ENCODE measurements at regions not wholly inside any gene's neighbourhood (a gene's known extent, or its start where the extent isn't known, plus 50 kb on each side); places are given as distances from the start of the nearest gene placed in this dataset.

DNA sequence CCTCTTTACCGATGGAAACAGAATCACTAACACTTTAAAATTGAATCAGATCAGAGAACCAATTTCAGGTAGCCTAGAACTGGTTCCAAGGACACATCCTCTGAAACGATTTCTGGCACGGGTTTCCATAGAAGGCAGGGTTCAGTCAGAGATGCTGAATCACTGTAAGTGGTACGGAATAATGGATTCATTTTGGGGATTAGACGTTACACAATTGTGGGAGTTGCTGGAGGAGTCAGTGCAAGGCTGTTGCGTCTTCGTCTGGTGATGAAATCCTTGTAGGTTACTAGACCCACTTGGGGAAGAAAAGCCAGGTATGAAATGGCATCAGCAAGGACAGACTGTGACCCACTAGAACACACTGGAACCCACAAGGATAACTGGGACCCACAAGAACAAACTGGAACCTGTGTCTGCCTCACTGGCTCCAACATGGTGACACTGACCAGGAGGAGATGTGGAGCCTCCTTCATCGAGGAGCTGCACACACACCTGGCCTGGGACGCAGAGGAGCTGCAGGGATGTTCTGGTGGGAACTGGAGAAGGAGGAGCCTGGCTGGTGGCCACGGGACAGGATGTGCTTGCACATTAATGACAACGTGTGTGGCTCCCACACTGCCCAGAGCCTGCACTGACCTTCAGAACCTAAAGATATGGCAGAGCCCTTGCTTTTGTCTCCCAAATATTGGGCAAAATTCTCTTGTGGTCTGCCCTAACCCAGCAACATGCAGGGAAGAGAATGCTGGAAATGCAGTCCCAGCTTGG is 105.1 kb downstream of the TRAPPC11 start:
- no peak for DNase-seq (ENCODE audit: low spot score)

DNA sequence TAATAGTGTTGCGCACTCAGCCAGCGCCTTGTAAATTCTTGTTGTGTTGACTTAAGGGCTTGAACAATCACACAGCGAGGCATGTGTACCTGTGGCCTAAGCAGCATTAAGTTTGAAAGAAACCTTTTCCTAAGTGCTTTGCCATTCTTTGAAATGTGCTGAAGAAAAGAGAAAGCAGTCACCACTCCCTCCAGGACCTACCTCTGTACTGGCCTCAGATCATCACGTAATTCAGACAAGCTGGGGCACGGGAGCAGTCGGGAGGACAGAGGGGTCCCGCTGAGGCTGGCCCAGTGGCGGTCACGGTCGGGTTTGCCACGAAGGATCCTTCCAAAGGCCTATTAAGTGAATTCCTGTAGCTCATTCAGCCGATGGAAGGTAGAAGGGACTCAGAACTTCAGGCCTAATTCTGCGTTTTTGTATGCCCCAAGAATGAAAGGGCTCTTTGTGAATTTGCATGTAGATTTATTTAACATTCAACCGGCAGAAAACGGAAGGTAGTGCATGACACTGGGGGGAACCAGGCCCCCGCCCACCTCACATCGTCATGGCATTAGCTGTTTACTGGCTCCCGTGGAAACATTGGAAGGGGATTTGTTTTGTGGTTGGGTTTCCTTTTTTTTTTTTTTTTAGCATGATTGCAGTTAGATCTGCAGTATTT is 106.3 kb downstream of the TRAPPC11 start:
- DNase-seq (ENCODE audit: low spot score), result no peak

DNA sequence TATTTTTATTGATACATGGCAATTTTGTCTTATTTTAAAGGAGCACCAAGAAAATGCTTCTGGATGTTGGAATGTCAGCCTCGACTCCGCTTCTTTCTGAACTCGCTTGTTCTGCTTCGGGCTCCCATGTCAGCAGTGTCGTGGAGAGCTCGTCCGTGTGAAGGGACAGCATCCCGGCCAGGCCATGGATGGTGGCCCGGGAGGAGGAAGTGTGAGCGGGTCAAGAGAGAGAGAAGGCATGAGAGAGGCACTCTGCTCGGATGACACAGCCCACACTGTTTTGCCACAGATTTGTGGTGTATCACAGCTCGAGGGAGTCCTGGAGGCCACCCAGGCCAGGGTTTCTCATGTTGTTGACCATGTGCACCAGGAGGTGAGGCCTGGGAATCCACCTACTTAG is 107.0 kb downstream of the TRAPPC11 start:
- no peak for DNase-seq (ENCODE audit: low spot score)

- no peak for DNase-seq (ENCODE audit: low spot score)
Measured at GRCh38 chr4:183770906-183771305, 111.8 kb downstream of the TRAPPC11 start.

DNA sequence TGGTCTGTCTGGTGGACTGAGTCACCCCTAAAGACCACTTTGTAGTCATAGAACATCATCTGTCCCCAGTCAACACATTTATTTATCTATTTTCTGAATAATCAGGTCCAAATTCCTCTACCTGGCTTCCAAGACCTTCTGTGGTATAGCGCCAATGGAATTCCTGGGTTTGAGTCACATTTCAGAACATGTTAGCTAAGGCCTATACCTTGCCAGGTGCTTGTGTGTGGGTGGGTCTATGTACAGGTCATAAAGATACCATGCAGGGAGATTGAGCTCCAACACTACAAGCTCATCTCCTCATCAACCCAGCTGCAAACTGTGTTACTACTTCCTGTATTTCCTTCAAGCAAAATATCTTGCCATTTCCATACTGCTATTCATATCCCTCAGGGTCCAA is 113.3 kb downstream of the TRAPPC11 start:
- no peak for DNase-seq (ENCODE audit: low spot score)

GRCh38 chr4:183773790-183774189 is 114.7 kb downstream of the TRAPPC11 start:
- DNase-seq (ENCODE audit: low spot score), result no peak

DNA sequence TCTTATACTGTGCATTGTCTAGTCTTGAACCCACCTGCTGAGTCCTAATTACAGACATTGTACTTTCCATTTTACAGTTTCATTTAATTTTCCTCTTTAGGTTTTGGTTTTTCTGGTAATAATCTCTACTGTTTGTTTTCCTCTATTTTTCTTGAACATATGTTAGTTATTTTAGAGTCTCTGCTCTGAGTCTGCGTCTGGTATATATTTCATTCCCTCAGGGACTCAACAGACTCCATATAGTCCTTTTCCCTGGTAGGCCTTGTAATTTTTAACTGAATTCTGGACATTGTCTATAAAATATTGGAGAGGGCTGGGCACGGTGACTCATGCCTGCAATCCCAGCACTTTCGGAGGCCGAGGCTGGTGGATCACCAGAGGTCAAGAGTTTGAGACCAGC is 121.8 kb upstream of the STOX2 start:
- no peak for DNase-seq (ENCODE audit: low spot score)

GRCh38 chr4:183783991-183784553 is 121.0 kb upstream of the STOX2 start:
- DNase-seq (ENCODE audit: low spot score), result no peak

DNA sequence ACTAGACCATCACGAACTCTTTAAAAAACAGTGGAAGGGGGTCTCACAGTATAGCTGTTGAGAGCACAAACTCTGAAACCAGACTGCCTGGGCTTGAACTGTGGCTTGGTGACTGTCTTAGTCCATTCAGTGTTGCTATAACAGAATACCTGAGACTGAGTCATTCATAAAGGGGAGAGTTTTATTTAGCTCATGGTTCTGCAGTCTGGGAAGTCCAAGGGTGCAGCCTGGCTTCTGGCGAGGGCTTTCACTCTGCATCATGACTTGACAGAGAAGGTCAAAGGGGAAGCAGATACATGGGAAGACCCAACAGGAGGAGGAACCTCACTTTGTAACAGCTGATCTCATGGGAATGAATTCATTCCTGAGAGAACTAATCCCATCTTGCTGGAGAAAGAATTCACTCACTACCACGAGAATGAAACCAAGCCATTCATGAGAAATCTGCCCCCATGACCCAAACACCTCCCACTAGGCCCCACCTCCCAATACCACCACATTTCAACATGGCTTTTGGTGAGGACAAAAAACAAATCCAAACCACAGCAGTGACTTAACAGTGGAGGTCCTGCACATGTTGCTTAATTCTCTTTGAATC is 116.7 kb upstream of the STOX2 start:
- DNase-seq (ENCODE audit: low spot score), result no peak

DNA sequence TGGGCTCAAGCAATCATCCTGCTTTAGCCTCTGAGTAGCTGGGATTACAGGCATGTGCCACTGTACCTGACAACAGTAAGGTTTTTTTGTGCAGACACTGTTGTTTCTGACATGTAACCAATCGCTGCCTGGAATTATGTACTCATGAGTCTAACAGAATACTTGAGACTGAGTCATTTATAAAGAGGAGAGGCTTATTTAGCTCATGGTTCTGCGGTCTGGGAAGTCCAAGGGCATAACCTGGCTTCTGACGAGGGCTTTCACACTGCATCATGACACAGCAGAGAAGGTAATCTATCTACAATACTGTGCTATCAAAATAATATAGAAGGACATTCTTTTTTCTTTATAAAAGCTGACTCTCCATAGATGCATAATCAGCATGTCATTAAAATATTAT is 115.5 kb upstream of the STOX2 start:
- DNase-seq (ENCODE audit: low spot score), result no peak

- DNase-seq (ENCODE audit: low spot score), result no peak
Measured at GRCh38 chr4:183790661-183791060, 114.4 kb upstream of the STOX2 start.

DNA sequence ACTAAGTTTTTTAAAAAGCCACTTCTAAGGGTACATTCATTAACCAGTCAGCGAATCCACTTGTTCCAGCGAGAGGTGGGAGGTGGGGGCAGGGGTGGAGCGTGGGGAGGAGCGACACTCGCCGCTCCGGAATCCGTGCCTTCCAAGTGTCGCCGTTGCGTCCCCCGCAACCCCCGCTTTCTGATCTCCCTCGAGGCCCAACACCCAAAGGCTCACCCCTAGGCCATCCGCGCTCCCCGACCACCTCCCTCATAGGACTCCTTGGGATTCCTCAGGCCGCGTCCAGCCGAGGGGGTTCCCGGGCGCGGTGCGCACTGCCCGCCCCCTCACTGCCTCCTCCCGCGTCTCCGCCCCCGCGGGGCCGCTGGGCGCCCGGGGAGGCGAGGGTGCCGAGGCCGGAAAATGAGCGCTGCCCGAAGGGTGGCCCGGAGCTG is 108.1 kb upstream of the STOX2 start:
- DNase-seq (ENCODE audit: low spot score), result no peak

DNA sequence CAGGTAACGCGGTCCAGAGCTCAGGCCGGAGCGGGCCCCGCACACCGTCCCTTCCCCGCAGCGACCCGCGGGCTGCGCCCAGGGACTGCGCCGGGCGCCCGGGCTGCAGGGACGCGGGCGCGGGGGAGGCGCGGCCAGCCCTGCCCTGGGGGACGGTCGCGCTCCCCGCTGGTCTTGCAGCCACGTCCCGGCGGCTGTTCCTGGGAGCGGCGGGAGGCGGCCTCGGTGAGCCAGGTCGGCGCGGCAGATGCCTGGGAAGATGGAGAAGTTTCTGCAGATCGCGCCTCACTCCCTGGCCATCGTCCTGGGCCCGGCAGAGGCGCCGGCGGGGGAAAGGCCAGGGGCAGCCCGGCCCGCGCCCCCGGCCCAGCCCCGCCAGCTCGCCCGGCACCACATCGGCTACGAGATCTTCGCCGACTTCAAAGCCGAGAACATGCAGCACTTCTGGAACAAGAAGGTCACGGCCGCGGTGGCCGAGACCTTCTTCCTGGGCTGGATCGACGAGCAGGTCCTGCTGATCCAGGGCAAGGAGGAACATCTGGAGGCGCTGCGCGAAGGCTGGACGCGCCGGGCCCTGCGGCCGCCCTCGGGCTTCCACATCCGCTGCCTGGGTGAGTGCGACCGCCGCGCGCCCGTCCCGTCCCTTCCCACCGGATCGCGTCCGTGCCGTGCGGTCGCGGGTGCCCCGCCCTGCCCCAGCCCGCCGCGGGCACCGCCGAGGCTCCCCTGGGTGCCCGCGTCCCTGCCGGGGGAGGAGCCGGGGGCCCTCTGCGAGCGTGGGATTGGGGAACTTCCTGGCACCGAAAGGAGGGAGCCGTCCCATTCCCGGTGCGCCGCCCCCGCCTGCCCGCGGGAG is 107.4 kb upstream of the STOX2 start:
- DNase-seq (ENCODE audit: low spot score), result no peak

- DNase-seq (ENCODE audit: low spot score), result no peak
Measured at GRCh38 chr4:183798301-183799253, 106.5 kb upstream of the STOX2 start.

DNA sequence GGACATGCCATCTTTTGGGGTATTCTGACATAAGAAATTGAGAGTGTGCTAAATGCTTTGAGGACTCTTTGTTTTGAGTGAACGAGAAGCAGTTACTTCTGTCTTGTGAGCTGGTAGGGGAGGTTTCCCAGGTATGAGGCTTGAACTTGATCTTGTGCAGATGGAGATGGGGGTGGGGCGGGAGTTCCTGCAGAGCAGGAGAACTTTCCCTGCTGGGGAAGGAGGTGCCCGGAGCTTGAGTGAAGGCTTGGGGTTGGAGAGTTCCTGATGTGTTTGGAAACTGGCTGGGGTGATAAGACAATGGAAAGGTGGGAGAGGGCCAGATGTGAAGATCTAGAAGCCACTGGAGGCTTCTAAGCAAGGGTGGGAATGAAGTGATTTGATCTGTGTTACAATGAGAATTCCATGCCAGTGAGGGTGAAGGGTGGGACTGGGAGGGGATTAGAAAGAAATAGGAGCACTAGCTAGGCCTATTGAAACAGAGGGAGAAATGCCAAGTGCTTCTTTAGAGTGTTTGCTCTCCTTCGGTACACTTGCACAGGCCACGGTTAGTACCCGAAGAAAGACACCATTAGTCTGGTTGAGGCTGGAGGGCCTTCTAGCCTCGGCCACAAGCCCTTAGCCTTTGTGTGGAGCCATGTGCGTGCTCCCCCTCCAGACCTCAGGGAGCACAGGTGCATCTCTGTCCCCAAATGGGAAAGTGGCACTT is 103.5 kb upstream of the STOX2 start:
- no peak for DNase-seq (ENCODE audit: low spot score)

DNA sequence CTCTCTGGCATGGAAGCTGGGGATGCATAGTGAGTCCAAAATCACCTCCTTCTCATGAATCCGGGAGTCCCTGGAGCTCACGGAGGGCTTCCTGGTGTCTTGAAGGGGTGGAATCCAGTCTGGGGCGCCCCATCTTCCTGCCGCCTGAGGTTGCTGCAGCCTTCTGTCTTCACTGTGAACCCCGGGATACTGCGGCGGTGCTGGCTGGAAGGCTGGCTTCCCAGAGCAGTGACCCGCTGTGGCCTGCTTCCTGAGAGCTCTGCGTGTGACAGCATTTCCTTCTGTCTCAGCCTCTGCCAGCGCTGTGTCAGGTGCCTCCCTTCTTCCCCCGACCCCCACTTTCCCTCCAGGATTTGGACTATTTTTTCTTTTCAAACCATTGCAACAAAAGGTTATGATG is 98.8 kb upstream of the STOX2 start:
- no peak for DNase-seq (ENCODE audit: low spot score)

GRCh38 chr4:183807420-183808096 is 97.5 kb upstream of the STOX2 start:
- no peak for DNase-seq (ENCODE audit: low spot score)

- DNase-seq (ENCODE audit: low spot score), result no peak
Measured at GRCh38 chr4:183808097-183808456, 97.0 kb upstream of the STOX2 start.

DNA sequence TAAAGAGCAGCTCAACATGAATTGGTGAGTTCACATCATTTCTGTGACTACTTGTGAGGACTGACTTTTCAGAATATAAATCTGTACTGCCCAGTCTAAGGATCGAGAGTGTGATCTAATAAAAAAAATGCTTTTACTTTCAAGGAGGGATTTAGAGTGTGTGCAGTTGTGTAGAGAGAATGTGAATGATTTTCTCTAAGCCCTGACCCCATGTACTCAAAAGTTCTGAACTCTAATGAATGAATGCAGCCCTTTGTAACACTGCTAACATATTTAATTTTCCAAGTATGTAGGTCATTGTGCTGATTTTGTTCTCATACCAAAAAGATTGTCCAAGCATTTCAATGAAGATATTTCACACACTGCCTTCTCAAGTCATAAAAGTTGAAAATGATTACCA is 92.5 kb upstream of the STOX2 start:
- no peak for DNase-seq (ENCODE audit: low spot score)

- no peak for DNase-seq (ENCODE audit: low spot score)
Measured at GRCh38 chr4:183814461-183814860, 90.6 kb upstream of the STOX2 start.

Measured in globus pallidus (tissue), 1 donor.